Activated CD4-positive, alpha-beta T cell treated with anti-CD3 and anti-CD28 coated beads, Interleukin-2, Interleukin-4, amounts not matched to agents 100 ng/mL and 50 ng/mL, durations not matched to agents 16 hours and 8 hours (primary cell): ENCODE measurements at regions not wholly inside any gene's neighbourhood (a gene's known extent, or its start where the extent isn't known, plus 50 kb on each side); places are given as distances from the start of the nearest gene placed in this dataset.

ENCODE experiments used
- DNase-seq: peaks from one replicate; pipeline ENCODE4 v3.0.0-alpha.2; 2020; ENCODE audit warnings: low spot score

GRCh38 chr5:32654427-32654826 is 56.7 kb upstream of the NPR3 start:
- DNase-seq: peak; percentile 4
